Neural progenitor cell (in vitro differentiated cells): ENCODE measurements at regions not wholly inside any gene's neighbourhood (a gene's known extent, or its start where the extent isn't known, plus 50 kb on each side); places are given as distances from the start of the nearest gene placed in this dataset.

Source experiments
- DNase-seq: peaks from one replicate; pipeline ENCODE4 v3.0.0-alpha.2; 2016; ENCODE audit warnings: low spot score
- H2AFZ ChIP-seq: fragments of 200-600 bp; sonication (generic); replicated peaks from 2 replicates; pipeline ENCODE4 v1.6.1; 2016; ENCODE audit warnings: antibody characterized with exemption
- H3F3A ChIP-seq: fragments of 200-600 bp; sonication (generic); 2 replicates; pipeline ENCODE4 v1.6.1; 2016; ENCODE audit warnings: antibody characterized with exemption, low read depth
- H3K27ac ChIP-seq: fragments of 200-600 bp; sonication (generic); 2 replicates; pipeline ENCODE4 v1.5.1; 2016; ENCODE audit warnings: mild to moderate bottlenecking
- H3K27me3 ChIP-seq: fragments of 200-600 bp; sonication (generic); 2 replicates; pipeline ENCODE4 v1.6.1; 2016; ENCODE audit warnings: mild to moderate bottlenecking, moderate library complexity
- H3K36me3 ChIP-seq: fragments of 200-600 bp; sonication (generic); 2 replicates; pipeline ENCODE4 v1.5.1; 2016
- H3K4me1 ChIP-seq: fragments of 200-600 bp; sonication (generic); 2 replicates; pipeline ENCODE4 v1.6.1; 2016; ENCODE audit warnings: mixed run types
- H3K4me2 ChIP-seq: fragments of 200-600 bp; sonication (generic); 2 replicates; pipeline ENCODE4 v1.6.1; 2016
- H3K4me3 ChIP-seq: fragments of 200-600 bp; sonication (generic); 2 replicates; pipeline ENCODE4 v1.5.1; 2016
- H3K79me2 ChIP-seq: fragments of 200-600 bp; sonication (generic); 2 replicates; pipeline ENCODE4 v1.6.1; 2016; ENCODE audit warnings: low read depth
- H3K9ac ChIP-seq: fragments of 200-600 bp; sonication (generic); 2 replicates; pipeline ENCODE4 v1.6.1; 2016
- H3K9me3 ChIP-seq: fragments of 200-600 bp; sonication (generic); 2 replicates; pipeline ENCODE4 v1.5.1; 2016; ENCODE audit warnings: low read depth
- H4K20me1 ChIP-seq: fragments of 200-600 bp; sonication (generic); 2 replicates; pipeline ENCODE4 v1.6.1; 2016; ENCODE audit warnings: low read depth
- H3K27ac Mint-ChIP-seq: 3 replicates; pipeline ENCODE4 v1.8.0; 2021; ENCODE audit warnings: mixed read lengths
- H3K27me3 Mint-ChIP-seq: 2 replicates; pipeline ENCODE4 v1.8.0; 2022; ENCODE audit warnings: low read depth, mild to moderate bottlenecking, inconsistent platforms, moderate library complexity, mixed read lengths; ENCODE audit not compliant: insufficient read depth
- H3K36me3 Mint-ChIP-seq: 3 replicates; pipeline ENCODE4 v1.8.0; 2021; ENCODE audit warnings: mixed read lengths
- H3K4me1 Mint-ChIP-seq: 3 replicates; pipeline ENCODE4 v1.8.0; 2021; ENCODE audit warnings: mixed read lengths
- H3K4me3 Mint-ChIP-seq: 3 replicates; pipeline ENCODE4 v1.8.0; 2021; ENCODE audit warnings: mild to moderate bottlenecking, moderate library complexity, mixed read lengths
- H3K9me3 Mint-ChIP-seq: 3 replicates; pipeline ENCODE4 v1.8.0; 2020; ENCODE audit warnings: mixed read lengths
- CTCF ChIP-seq: fragments of 200-600 bp; sonication (generic); IDR thresholded peaks from 2 replicates; pipeline ENCODE4 v1.5.1; 2017; ENCODE audit warnings: antibody characterized with exemption, mild to moderate bottlenecking
- EZH2 ChIP-seq: fragments of 200-600 bp; sonication (generic); IDR thresholded peaks from 2 replicates; pipeline ENCODE4 v1.6.1; 2017; ENCODE audit warnings: antibody characterized with exemption, mild to moderate bottlenecking, moderate library complexity
- EZH2phosphoT487 ChIP-seq: fragments of 200-600 bp; sonication (generic); IDR thresholded peaks from 2 replicates; pipeline ENCODE4 v1.6.1; 2017; ENCODE audit warnings: antibody characterized with exemption

DNA sequence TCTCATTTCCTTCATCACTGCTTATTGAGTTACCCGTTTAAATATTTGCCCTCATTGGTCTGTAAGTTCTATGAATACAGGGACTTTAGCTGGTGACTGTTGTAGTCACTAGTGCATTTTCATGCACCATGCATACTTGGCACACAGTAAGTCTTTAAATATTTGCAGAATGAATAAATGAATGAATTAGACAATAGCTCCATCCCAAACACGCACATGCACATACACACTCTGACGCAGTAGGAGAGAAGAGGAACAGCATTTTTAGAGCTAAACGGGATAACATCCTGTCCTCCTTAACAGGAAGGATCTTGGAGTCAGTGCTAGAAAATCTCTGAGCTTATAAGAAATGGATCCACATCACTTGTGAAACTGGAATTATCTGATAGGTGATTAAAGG is 447.7 kb downstream of the KIF4B start:
- Histone ChIP-seq H3K36me3 (no peaks in the 10 kb centered on the region), H3F3A (no peaks in the 10 kb centered on the region), H3K27ac (no peak overlapping the region), H3K9ac (no peak overlapping the region), H3K4me1 (peaks cover 10% of the 10 kb centered on the region), H3K4me3 (no peak overlapping the region), H3K27me3 (no peaks in the 10 kb centered on the region), H3K9me3 (no peaks in the 10 kb centered on the region), H4K20me1 (no peaks in the 10 kb centered on the region), H3K4me2 (no peak overlapping the region), H2AFZ (no peak overlapping the region), H3K79me2 (no peaks in the 10 kb centered on the region)
- Mint-ChIP-seq H3K27me3 (no peaks in the 10 kb centered on the region), H3K9me3 (peaks cover 3% of the 10 kb centered on the region), H3K36me3 (no peaks in the 10 kb centered on the region), H3K4me1 (no peaks in the 10 kb centered on the region), H3K27ac (no peak overlapping the region), H3K4me3 (no peak overlapping the region)
- no peak for DNase-seq
- no peak for TF ChIP-seq EZH2phosphoT487
- no peak for TF ChIP-seq CTCF
- TF ChIP-seq EZH2: no peak

DNA sequence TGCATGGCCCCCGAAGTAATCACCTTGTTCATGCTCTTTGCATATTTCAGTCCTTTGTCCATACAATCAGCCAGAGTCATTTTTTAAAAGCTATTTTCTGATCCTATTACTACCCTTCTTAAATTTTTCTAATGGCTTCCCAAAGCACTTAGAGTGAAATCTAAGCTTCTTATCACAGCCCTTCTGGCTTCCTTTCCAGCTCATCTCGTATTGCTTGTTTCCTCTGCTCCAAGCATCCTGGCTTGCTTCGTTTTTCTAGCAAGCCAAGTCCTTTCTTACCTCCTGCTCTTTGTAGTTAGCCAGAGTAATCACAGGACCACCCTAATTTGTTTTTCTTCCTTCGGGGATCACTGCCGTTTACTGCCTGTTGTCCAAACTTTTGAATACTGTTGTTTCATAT is 453.3 kb downstream of the KIF4B start:
- H3K9ac ChIP-seq: no peak overlapping the region
- no peak for DNase-seq
- H2AFZ ChIP-seq: no peak overlapping the region
- no peak overlapping the region for H3K27ac Mint-ChIP-seq
- H3K36me3 ChIP-seq: no peaks in the 10 kb centered on the region
- H3K4me1 ChIP-seq: no peaks in the 10 kb centered on the region
- no peak overlapping the region for H3K27ac ChIP-seq
- TF ChIP-seq EZH2: no peak
- peaks cover 2% of the 10 kb centered on the region for H3K27me3 Mint-ChIP-seq
- H4K20me1 ChIP-seq: no peaks in the 10 kb centered on the region
- H3K27me3 ChIP-seq: no peaks in the 10 kb centered on the region
- H3K9me3 ChIP-seq: no peaks in the 10 kb centered on the region
- H3K9me3 Mint-ChIP-seq: peaks cover 3% of the 10 kb centered on the region
- H3K79me2 ChIP-seq: no peaks in the 10 kb centered on the region
- H3K4me3 ChIP-seq: no peak overlapping the region
- H3K4me1 Mint-ChIP-seq: no peaks in the 10 kb centered on the region
- no peaks in the 10 kb centered on the region for H3F3A ChIP-seq
- no peaks in the 10 kb centered on the region for H3K36me3 Mint-ChIP-seq
- H3K4me3 Mint-ChIP-seq: no peak overlapping the region
- H3K4me2 ChIP-seq: no peak overlapping the region

- H3K4me1 Mint-ChIP-seq: peaks cover 5% of the 10 kb centered on the region
- Histone ChIP-seq H3K79me2 (no peaks in the 10 kb centered on the region), H4K20me1 (no peaks in the 10 kb centered on the region), H3K9me3 (no peaks in the 10 kb centered on the region), H3K27me3 (no peaks in the 10 kb centered on the region), H3K4me3 (no peak overlapping the region), H3K9ac (no peak overlapping the region), H3K36me3 (no peaks in the 10 kb centered on the region), H3K4me1 (peaks cover 11% of the 10 kb centered on the region), H3F3A (no peaks in the 10 kb centered on the region), H2AFZ (no peak overlapping the region), H3K27ac (no peak overlapping the region), H3K4me2 (no peak overlapping the region)
- no peak overlapping the region for H3K27ac Mint-ChIP-seq
- TF ChIP-seq EZH2phosphoT487 (no peak), EZH2 (no peak), CTCF (peak; percentile 4)
- no peaks in the 10 kb centered on the region for H3K36me3 Mint-ChIP-seq
- peaks cover 2% of the 10 kb centered on the region for H3K27me3 Mint-ChIP-seq
- H3K4me3 Mint-ChIP-seq: no peak overlapping the region
- DNase-seq: no peak
- H3K9me3 Mint-ChIP-seq: no peaks in the 10 kb centered on the region
Observed at GRCh38 chr5:155471027-155471426, 457.5 kb downstream of the KIF4B start.

- Mint-ChIP-seq H3K4me1 (peaks cover 5% of the 10 kb centered on the region), H3K9me3 (no peaks in the 10 kb centered on the region)
- no peak for TF ChIP-seq CTCF
- no peak for TF ChIP-seq EZH2phosphoT487
- TF ChIP-seq EZH2: no peak
Observed at GRCh38 chr5:155472780-155473179, 459.2 kb downstream of the KIF4B start.

More at GRCh38 chr5:155472780-155473179, 459.2 kb downstream of the KIF4B start:
- Histone ChIP-seq H4K20me1 (no peaks in the 10 kb centered on the region), H3K79me2 (no peaks in the 10 kb centered on the region), H2AFZ (no peak overlapping the region), H3K9ac (no peak overlapping the region), H3K36me3 (no peaks in the 10 kb centered on the region), H3K9me3 (no peaks in the 10 kb centered on the region), H3K27me3 (no peaks in the 10 kb centered on the region), H3K4me1 (peaks cover 11% of the 10 kb centered on the region), H3K27ac (no peak overlapping the region), H3F3A (no peaks in the 10 kb centered on the region), H3K4me3 (no peak overlapping the region), H3K4me2 (no peak overlapping the region)
- no peak for DNase-seq
- no peak overlapping the region for H3K4me3 Mint-ChIP-seq
- H3K36me3 Mint-ChIP-seq: no peaks in the 10 kb centered on the region
- H3K27ac Mint-ChIP-seq: no peak overlapping the region
- peaks cover 2% of the 10 kb centered on the region for H3K27me3 Mint-ChIP-seq
